ENCODE measurements at regions not wholly inside any gene's neighbourhood (a gene's known extent, or its start where the extent isn't known, plus 50 kb on each side); places are given as distances from the start of the nearest gene placed in this dataset.

DNA sequence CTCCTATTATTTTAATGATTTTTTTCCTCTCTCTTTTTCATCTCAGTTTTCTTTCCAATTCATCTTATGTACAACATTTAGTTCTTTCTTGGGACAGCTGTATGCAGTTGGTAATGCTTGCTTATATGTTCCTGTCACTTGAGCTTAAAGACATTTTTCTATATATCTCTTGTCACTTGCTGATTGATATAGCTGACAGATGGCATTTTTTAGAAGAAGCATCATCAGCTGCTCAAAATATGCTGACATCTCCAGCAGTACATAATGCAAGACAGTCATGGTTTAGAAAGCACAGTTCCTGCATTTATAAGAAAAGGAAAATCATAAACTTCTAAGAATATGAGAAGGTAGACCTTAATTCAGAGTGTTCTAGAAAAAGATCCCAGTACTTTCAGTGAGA lies 56.5 kb downstream of the DCAF8L1 start:
- H3K4me3 ChIP-seq (replicated peaks; ENCODE audit: low read depth, low read length), result no peak overlapping the region
- TF ChIP-seq, protein P1, sequence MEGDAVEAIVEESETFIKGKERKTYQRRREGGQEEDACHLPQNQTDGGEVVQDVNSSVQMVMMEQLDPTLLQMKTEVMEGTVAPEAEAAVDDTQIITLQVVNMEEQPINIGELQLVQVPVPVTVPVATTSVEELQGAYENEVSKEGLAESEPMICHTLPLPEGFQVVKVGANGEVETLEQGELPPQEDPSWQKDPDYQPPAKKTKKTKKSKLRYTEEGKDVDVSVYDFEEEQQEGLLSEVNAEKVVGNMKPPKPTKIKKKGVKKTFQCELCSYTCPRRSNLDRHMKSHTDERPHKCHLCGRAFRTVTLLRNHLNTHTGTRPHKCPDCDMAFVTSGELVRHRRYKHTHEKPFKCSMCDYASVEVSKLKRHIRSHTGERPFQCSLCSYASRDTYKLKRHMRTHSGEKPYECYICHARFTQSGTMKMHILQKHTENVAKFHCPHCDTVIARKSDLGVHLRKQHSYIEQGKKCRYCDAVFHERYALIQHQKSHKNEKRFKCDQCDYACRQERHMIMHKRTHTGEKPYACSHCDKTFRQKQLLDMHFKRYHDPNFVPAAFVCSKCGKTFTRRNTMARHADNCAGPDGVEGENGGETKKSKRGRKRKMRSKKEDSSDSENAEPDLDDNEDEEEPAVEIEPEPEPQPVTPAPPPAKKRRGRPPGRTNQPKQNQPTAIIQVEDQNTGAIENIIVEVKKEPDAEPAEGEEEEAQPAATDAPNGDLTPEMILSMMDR (IDR thresholded peaks at IDR 0.05; ENCODE audit: low read length, missing control alignments), result no peak
- DNase-seq (ENCODE audit: low read depth), result no peak

DNA sequence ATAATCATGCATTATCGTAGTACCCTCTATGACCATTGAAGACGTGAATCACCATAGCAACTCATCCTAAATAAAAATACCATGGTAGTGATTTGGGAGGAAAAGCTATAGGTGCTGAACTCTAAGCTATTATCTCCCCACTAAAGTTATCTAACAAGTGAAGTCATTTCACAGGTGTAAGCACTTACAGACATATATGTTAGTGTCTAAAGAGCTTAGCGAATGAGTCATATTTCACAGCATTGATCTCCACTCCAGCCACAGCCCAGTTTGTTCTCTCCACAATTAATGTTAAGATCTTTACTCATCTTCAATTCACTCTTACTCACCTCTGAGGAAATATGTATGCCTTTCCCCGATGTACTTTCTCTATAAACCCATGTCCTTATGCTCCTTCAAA lies 57.0 kb downstream of the DCAF8L1 start:
- H3K4me3 ChIP-seq (replicated peaks; ENCODE audit: low read depth, low read length), result no peak overlapping the region
- DNase-seq (ENCODE audit: low read depth), result no peak
- TF ChIP-seq, protein P1 (IDR thresholded peaks at IDR 0.05; ENCODE audit: low read length, missing control alignments), result no peak

DNA sequence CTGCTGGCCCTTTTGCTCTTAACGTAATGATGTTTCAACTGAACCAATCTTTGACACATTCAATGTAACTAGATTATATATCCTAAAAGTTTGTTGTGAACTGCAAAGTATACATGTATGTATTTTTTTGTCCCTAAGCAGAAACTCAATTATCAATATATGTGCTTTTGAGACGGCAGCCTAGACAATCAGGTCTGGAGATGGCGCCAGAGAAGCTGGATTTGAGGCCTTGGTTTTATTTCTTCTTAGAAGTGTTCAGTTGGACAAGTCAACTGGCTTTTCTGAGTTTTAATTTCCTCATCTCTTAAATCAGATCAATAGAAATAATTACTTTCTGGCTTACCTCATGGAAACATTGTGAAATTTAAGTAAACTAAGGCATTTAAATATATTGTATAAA lies 62.5 kb downstream of the DCAF8L1 start:
- TF ChIP-seq, protein P1 (IDR thresholded peaks at IDR 0.05; ENCODE audit: low read length, missing control alignments), result peak; percentile 21
- H3K4me3 ChIP-seq (replicated peaks; ENCODE audit: low read depth, low read length), result no peak overlapping the region
- DNase-seq (ENCODE audit: low read depth), result peak; percentile 33

DNA sequence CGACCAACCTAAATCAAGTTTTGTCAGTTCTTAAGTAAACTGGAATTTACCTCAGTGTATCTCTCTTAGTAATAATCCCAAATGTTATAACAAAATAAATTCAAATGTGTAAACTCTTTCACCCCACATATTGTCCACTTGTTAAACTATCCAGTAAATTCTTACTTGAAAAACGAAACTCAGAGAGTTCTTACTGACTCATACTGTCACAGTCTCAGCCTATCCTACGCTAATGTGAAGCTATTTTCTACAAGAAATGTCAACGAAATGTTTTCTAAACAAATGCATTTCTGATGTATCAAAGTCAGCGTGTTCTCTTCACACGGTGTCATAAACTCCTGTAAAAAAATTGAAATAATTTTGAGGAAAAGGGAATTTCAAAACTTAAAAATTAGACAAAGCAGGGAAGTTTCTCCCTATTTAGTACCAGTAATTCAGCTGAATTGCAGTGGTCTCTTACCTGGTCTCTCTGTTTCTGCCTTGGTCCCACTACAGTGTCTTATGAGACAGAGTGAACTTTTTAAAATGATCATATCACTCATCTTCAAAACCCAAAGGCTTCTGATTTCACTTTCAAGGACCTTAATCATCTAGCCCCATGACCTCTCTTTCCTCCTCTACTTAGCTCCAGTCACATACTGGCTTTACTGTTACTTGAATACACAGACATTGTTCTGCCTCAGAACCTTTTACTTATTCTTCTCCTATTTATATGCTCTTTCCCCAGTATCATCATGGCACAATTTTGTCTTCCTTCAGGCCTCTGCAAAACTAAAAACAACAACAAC lies 63.3 kb downstream of the DCAF8L1 start:
- H3K4me3 ChIP-seq (replicated peaks; ENCODE audit: low read depth, low read length), result no peak overlapping the region
- DNase-seq (ENCODE audit: low read depth), result no peak
- TF ChIP-seq, protein P1 (IDR thresholded peaks at IDR 0.05; ENCODE audit: low read length, missing control alignments), result no peak

DNA sequence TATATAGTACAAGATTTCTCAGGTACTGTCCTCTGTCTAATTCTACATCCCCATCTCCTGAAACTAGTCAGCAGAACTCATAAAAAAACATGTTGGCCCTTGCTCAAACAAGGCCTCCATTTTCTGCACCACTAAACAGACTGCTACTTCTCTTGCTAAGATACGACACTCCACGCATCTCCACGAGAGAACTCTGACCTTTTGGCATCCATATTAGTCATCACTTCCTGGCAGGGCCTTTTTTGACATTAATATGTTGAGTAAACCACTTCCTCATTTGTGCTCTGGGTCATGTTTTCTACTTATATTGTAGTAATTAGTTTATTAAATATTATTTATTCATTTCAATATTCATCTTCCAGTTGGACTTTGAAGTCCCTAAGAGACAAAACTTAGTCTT lies 65.6 kb downstream of the DCAF8L1 start:
- TF ChIP-seq, protein P1 (IDR thresholded peaks at IDR 0.05; ENCODE audit: low read length, missing control alignments), result no peak
- no peak overlapping the region for H3K4me3 ChIP-seq (replicated peaks; ENCODE audit: low read depth, low read length)
- peak; percentile 42 for DNase-seq (ENCODE audit: low read depth)

DNA sequence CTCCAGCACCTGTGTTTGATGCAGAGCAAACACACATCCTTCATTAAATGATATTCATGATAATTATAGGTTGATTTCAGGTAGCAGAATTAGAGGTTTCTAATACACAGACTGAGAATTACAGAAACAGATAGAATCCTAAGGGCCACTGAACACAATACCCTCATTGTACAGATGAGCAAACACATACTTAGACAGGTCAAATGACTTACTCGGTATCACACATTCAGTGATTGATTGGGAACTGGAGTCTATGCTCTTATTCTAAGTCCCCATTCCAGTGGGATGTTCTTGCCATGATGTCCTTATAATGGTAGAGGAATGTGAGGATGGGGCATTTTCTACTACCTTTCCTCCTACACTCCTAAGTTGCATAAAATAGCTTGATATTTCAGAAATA lies 70.8 kb downstream of the DCAF8L1 start:
- TF ChIP-seq, protein P1 (IDR thresholded peaks at IDR 0.05; ENCODE audit: low read length, missing control alignments), result no peak

DNA sequence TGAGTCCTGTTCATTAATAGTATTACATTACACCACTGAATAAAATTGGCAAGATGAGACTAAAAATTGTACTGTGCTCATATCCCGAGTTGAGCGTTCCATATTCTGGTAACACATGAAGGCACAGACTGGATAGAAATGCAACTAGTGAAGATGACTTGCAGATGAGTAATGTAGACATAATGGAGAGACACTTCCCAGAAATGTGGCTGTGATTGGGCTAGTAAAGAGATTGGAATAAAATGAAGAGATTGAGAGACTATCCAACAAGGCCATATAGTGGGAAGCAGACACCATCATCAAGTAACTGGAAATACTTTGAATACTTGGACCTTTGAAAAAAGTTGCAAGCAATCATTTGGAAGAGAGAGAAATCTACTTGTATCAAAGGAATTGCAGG lies 77.3 kb downstream of the DCAF8L1 start:
- TF ChIP-seq, protein P1 (IDR thresholded peaks at IDR 0.05; ENCODE audit: low read length, missing control alignments), result no peak
- DNase-seq (ENCODE audit: low read depth), result no peak
- H3K4me3 ChIP-seq (replicated peaks; ENCODE audit: low read depth, low read length), result no peak overlapping the region

More for the DNA sequence above, 70.8 kb downstream of the DCAF8L1 start:
- no peak overlapping the region for H3K4me3 ChIP-seq (replicated peaks; ENCODE audit: low read depth, low read length)
- DNase-seq (ENCODE audit: low read depth), result no peak
